IMR-90 (cell line): ENCODE measurements at regions not wholly inside any gene's neighbourhood (a gene's known extent, or its start where the extent isn't known, plus 50 kb on each side); places are given as distances from the start of the nearest gene placed in this dataset.

Source experiments
- ATAC-seq: fragments of 200-7000 bp; cut with Tn5 transposase; 2 replicates; pipeline ENCODE4 v1.9.1; 2020; ENCODE audit warnings: low read depth, mild to moderate bottlenecking, moderate library complexity
- BruUV-seq: library from RNA; stranded (reverse); fragments of 400-500 nt; replicated peaks from 2 replicates; lab custom pipeline; 2021; lab: Mats Ljungman, UMichigan
- CTCF ChIA-PET: fragments of 300-600 bp; formaldehyde crosslinking; extraction: SDS; loops from one replicate; lab custom pipeline; 2021; ENCODE audit warnings: antibody characterized with exemption; lab: Yijun Ruan, JAX
- POLR2A ChIA-PET: fragments of 300-600 bp; sonication (Branson Sonifier 250); formaldehyde crosslinking; loops from one replicate; lab custom pipeline; 2022; ENCODE audit warnings: antibody characterized with exemption; ENCODE audit not compliant: unreplicated experiment; lab: Charles Lee
- DNase-seq: peaks from one replicate; pipeline ENCODE4 v3.0.0; 2013
- H2AFZ ChIP-seq: replicated peaks from 2 replicates; pipeline ENCODE3; 2013; ENCODE audit warnings: low read length, mild to moderate bottlenecking; ENCODE audit not compliant: poor library complexity
- H2AK5ac ChIP-seq: 2 replicates; pipeline ENCODE4 v1.6.1; 2013; ENCODE audit warnings: low read depth, low read length, inconsistent platforms
- H2AK9ac ChIP-seq: replicated peaks from 2 replicates; pipeline ENCODE3; 2013; ENCODE audit warnings: mild to moderate bottlenecking, low read depth, low read length, moderate library complexity; ENCODE audit not compliant: poor library complexity
- H2BK120ac ChIP-seq: 2 replicates; pipeline ENCODE4 v1.6.1; 2013; ENCODE audit warnings: low read depth, low read length, inconsistent platforms
- H2BK15ac ChIP-seq: 3 replicates; pipeline ENCODE4 v1.6.1; 2013; ENCODE audit warnings: low read depth, low read length, inconsistent platforms
- H2BK20ac ChIP-seq: 2 replicates; pipeline ENCODE4 v1.6.1; 2013; ENCODE audit warnings: low read depth, mild to moderate bottlenecking, inconsistent platforms, low read length, moderate library complexity
- H2BK5ac ChIP-seq: 2 replicates; pipeline ENCODE4 v1.6.1; 2013; ENCODE audit warnings: mild to moderate bottlenecking, low read depth, low read length, inconsistent platforms; ENCODE audit not compliant: poor library complexity, severe bottlenecking
- H3K14ac ChIP-seq: replicated peaks from 2 replicates; pipeline ENCODE4 v1.6.1; 2013; ENCODE audit warnings: low read depth, low read length, inconsistent platforms
- H3K18ac ChIP-seq: 2 replicates; pipeline ENCODE4 v1.6.1; 2013; ENCODE audit warnings: low read depth, low read length, control low read depth
- H3K23ac ChIP-seq: 2 replicates; pipeline ENCODE4 v1.6.1; 2013; ENCODE audit warnings: low read depth, low read length, inconsistent platforms
- H3K27ac ChIP-seq: 2 replicates; pipeline ENCODE4 v1.5.1; 2013; ENCODE audit warnings: mild to moderate bottlenecking, control low read depth, low read length; ENCODE audit not compliant: insufficient read depth
- H3K27me3 ChIP-seq: 2 replicates; pipeline ENCODE4 v1.6.1; 2013; ENCODE audit warnings: low read length; ENCODE audit not compliant: control insufficient read depth, insufficient read depth
- H3K36me3 ChIP-seq: 2 replicates; pipeline ENCODE4 v1.6.1; 2013; ENCODE audit warnings: low read length, mixed read lengths; ENCODE audit not compliant: control insufficient read depth, insufficient read depth
- H3K4ac ChIP-seq: 2 replicates; pipeline ENCODE4 v1.6.1; 2013; ENCODE audit warnings: low read depth, low read length, inconsistent platforms
- H3K4me1 ChIP-seq: 2 replicates; pipeline ENCODE4 v1.6.1; 2013; ENCODE audit warnings: low read length, mixed read lengths; ENCODE audit not compliant: control insufficient read depth, insufficient read depth
- H3K4me2 ChIP-seq: 2 replicates; pipeline ENCODE4 v1.6.1; 2013; ENCODE audit warnings: low read depth, mild to moderate bottlenecking, control low read depth, low read length, moderate library complexity
- H3K4me3 ChIP-seq: 2 replicates; pipeline ENCODE4 v1.5.1; 2013; ENCODE audit warnings: low read depth, mild to moderate bottlenecking, control low read depth, low read length, moderate library complexity; ENCODE audit not compliant: insufficient read depth
- H3K56ac ChIP-seq: 2 replicates; pipeline ENCODE4 v1.6.1; 2013; ENCODE audit warnings: low read length, inconsistent platforms; ENCODE audit not compliant: insufficient read depth; ENCODE audit errors: extremely low read depth
- H3K79me1 ChIP-seq, 2 experiments: 2 replicates each; pipeline ENCODE4 v1.6.1; 2013; ENCODE audit warnings: low read length in 2 of 2, inconsistent platforms in 1 of 2, low read depth in 1 of 2
- H3K9ac ChIP-seq: 2 replicates; pipeline ENCODE4 v1.6.1; 2013; ENCODE audit warnings: low read depth, low read length, control low read depth
- H3K9me1 ChIP-seq: 2 replicates; pipeline ENCODE4 v1.6.1; 2013; ENCODE audit warnings: low read length, inconsistent platforms; ENCODE audit not compliant: insufficient read depth
- H3K9me3 ChIP-seq: 2 replicates; pipeline ENCODE4 v1.6.1; 2013; ENCODE audit warnings: low read length; ENCODE audit not compliant: control insufficient read depth, insufficient read depth
- H4K20me1 ChIP-seq: 2 replicates; pipeline ENCODE4 v1.6.1; 2013; ENCODE audit warnings: low read length, inconsistent platforms; ENCODE audit not compliant: insufficient read depth
- H4K5ac ChIP-seq: 2 replicates; pipeline ENCODE4 v1.6.1; 2013; ENCODE audit warnings: mild to moderate bottlenecking, low read depth, low read length, control low read depth
- H4K8ac ChIP-seq, 2 experiments: 2 replicates each; pipeline ENCODE4 v1.6.1; 2013; ENCODE audit warnings: low read depth in 2 of 2, low read length in 2 of 2, control low read depth in 1 of 2, inconsistent platforms in 1 of 2
- H4K91ac ChIP-seq: 2 replicates; pipeline ENCODE4 v1.6.1; 2013; ENCODE audit warnings: low read depth, low read length, inconsistent platforms; ENCODE audit not compliant: insufficient read depth
- BHLHE40 ChIP-seq: fragments of 150-350 bp; IDR thresholded peaks from 2 replicates; pipeline ENCODE4 v1.6.1; 2016; ENCODE audit warnings: mild to moderate bottlenecking, low read depth, low read length
- CEBPB ChIP-seq: IDR thresholded peaks from 2 replicates; pipeline ENCODE4 v1.6.1; 2012; ENCODE audit warnings: low read depth, low read length, improper control_type of control experiment
- CHD1 ChIP-seq: IDR thresholded peaks from 2 replicates; pipeline ENCODE4 v1.6.1; 2012; ENCODE audit warnings: low read depth, low read length, improper control_type of control experiment
- ELK1 ChIP-seq: fragments of 150-350 bp; IDR thresholded peaks from 2 replicates; pipeline ENCODE4 v1.6.1; 2016; ENCODE audit warnings: low read depth, mild to moderate bottlenecking, low read length, moderate library complexity, borderline replicate concordance
- FOS ChIP-seq: fragments of 150-350 bp; IDR thresholded peaks from 2 replicates; pipeline ENCODE4 v1.6.1; 2016; ENCODE audit warnings: low read depth, low read length
- MAFK ChIP-seq: IDR thresholded peaks from 2 replicates; pipeline ENCODE4 v1.6.1; 2012; ENCODE audit warnings: low read depth, low read length, improper control_type of control experiment
- MAZ ChIP-seq: IDR thresholded peaks from 2 replicates; pipeline ENCODE4 v1.6.1; 2012; ENCODE audit warnings: low read depth, mild to moderate bottlenecking, low read length, improper control_type of control experiment, moderate library complexity, borderline replicate concordance
- MXI1 ChIP-seq: IDR thresholded peaks from 2 replicates; pipeline ENCODE4 v1.6.1; 2012; ENCODE audit warnings: low read depth, mild to moderate bottlenecking, low read length, moderate library complexity, borderline replicate concordance
- POLR2A ChIP-seq: IDR thresholded peaks from 2 replicates; pipeline ENCODE4 v1.6.1; 2012; ENCODE audit warnings: mild to moderate bottlenecking, low read depth, low read length
- RCOR1 ChIP-seq: IDR thresholded peaks from 2 replicates; pipeline ENCODE4 v1.6.1; 2012; ENCODE audit warnings: mild to moderate bottlenecking, low read length, improper control_type of control experiment; ENCODE audit not compliant: insufficient replicate concordance
- RFX5 ChIP-seq: IDR thresholded peaks from 2 replicates; pipeline ENCODE4 v1.8.0; 2012; ENCODE audit warnings: low read depth, mild to moderate bottlenecking, low read length, moderate library complexity
- WGBS, 2 experiments: methylation state at CpG; one replicate each; pipeline versions ENCODE4 v1.1.5 to v1.1.7; 2013; ENCODE audit warnings: missing lambda C conversion rate in 2 of 2; ENCODE audit not compliant: insufficient read length in 1 of 2; ENCODE audit errors: extremely low coverage in 2 of 2; 5-methylcytosine and 5-hydroxymethylcytosine counted together
- dilution Hi-C: fragments of 300-500 bp; cut with HindIII; formaldehyde crosslinking; loops from one replicate; pipeline ENCODE4 v1.14.3; 2018; ENCODE audit warnings: low sequenced_read_pairs; ENCODE audit not compliant: unreplicated experiment
- in situ Hi-C: fragments of 300-500 bp; cut with MboI; formaldehyde crosslinking; loops from 3 replicates; pipeline ENCODE4 v1.14.3; 2019; ENCODE audit warnings: low sequenced_read_pairs, inconsistent platforms, mixed read lengths
- intact Hi-C: fragments of 100-400 bp; cut with micrococcal nuclease; formaldehyde crosslinking; loops from 2 replicates; pipeline ENCODE4 v1.10.0; 2022
- TF ChIP-seq, protein P1 (sequence below): conservative IDR thresholded peaks from 2 replicates; pipeline ENCODE4 v1.5.1; 2012; ENCODE audit warnings: mild to moderate bottlenecking, low read depth, low read length, improper control_type of control experiment
- TF ChIP-seq, protein P2 (sequence below): fragments of 150-350 bp; IDR thresholded peaks from 2 replicates; pipeline ENCODE4 v1.6.1; 2017; ENCODE audit warnings: mild to moderate bottlenecking, antibody characterized with exemption, low read length, low read depth

DNA sequence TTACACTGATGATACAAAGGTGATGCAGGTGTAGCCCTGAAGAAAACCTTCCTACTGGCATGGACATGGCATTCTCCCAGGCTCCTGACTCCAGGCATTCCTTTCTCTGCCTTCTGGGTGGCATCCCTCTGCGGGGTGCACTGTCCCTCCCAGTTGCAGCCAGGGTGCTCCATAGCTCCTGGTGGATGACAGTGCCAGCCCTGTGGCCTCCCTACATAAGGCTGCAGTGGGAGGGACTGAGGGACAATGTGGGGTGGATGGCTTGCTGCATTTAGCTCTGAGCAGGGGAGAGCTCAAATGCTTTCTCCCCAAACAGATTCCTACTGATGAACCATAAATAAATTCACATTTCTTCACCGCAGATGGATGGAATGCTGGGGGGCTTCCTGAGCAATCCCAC lies 97.0 kb upstream of the GJB5 start:
- H3K9ac ChIP-seq: no peak overlapping the region
- dilution Hi-C loops (no loop called here), in situ Hi-C loops (no loop called here), intact Hi-C loops (no loop called here)
- POLR2A ChIA-PET: no interaction called here
- no TSS peak for BruUV-seq
- no peak overlapping the region for H3K23ac ChIP-seq
- no peaks in the 10 kb centered on the region for H3K9me1 ChIP-seq
- H3K14ac ChIP-seq: no peak overlapping the region
- no peak overlapping the region for H4K8ac ChIP-seq
- DNase-seq (no peak), ATAC-seq (no peak)
- H3K9me3 ChIP-seq: peaks cover 5% of the 10 kb centered on the region; the same call in 1 of the 2 replicates
- H3K4ac ChIP-seq: no peak overlapping the region
- no peak overlapping the region for H2BK5ac ChIP-seq
- H4K5ac ChIP-seq: no peak overlapping the region
- no peaks in the 10 kb centered on the region for H4K20me1 ChIP-seq
- H3K56ac ChIP-seq: no peak overlapping the region
- no peaks in the 10 kb centered on the region for H3K36me3 ChIP-seq
- no peak overlapping the region for H3K4me3 ChIP-seq
- TF ChIP-seq FOS (no peak), RFX5 (no peak), CEBPB (no peak), MXI1 (no peak), MAFK (no peak), CHD1 (no peak), ELK1 (no peak), BHLHE40 (no peak), POLR2A (no peak), MAZ (no peak), RCOR1 (no peak)
- TF ChIP-seq, protein P1, sequence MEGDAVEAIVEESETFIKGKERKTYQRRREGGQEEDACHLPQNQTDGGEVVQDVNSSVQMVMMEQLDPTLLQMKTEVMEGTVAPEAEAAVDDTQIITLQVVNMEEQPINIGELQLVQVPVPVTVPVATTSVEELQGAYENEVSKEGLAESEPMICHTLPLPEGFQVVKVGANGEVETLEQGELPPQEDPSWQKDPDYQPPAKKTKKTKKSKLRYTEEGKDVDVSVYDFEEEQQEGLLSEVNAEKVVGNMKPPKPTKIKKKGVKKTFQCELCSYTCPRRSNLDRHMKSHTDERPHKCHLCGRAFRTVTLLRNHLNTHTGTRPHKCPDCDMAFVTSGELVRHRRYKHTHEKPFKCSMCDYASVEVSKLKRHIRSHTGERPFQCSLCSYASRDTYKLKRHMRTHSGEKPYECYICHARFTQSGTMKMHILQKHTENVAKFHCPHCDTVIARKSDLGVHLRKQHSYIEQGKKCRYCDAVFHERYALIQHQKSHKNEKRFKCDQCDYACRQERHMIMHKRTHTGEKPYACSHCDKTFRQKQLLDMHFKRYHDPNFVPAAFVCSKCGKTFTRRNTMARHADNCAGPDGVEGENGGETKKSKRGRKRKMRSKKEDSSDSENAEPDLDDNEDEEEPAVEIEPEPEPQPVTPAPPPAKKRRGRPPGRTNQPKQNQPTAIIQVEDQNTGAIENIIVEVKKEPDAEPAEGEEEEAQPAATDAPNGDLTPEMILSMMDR: no peak
- TF ChIP-seq, protein P2, sequence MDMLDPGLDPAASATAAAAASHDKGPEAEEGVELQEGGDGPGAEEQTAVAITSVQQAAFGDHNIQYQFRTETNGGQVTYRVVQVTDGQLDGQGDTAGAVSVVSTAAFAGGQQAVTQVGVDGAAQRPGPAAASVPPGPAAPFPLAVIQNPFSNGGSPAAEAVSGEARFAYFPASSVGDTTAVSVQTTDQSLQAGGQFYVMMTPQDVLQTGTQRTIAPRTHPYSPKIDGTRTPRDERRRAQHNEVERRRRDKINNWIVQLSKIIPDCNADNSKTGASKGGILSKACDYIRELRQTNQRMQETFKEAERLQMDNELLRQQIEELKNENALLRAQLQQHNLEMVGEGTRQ: no peak
- H2BK20ac ChIP-seq: no peak overlapping the region
- no peak overlapping the region for H3K27ac ChIP-seq
- no peak overlapping the region for H3K4me2 ChIP-seq
- no peak overlapping the region for H2BK15ac ChIP-seq
- no peaks in the 10 kb centered on the region for H3K79me1 ChIP-seq
- H2AK5ac ChIP-seq: no peak overlapping the region
- no peak overlapping the region for H2AFZ ChIP-seq
- WGBS, 2 experiments: no CpG with 5 or more reads among the region's 2 CpGs
- CTCF ChIA-PET: no interaction called here
- H2AK9ac ChIP-seq: no peak overlapping the region
- no peak overlapping the region for H2BK120ac ChIP-seq
- H3K27me3 ChIP-seq: no peaks in the 10 kb centered on the region
- H3K4me1 ChIP-seq: no peaks in the 10 kb centered on the region
- no peak overlapping the region for H4K91ac ChIP-seq
- H3K18ac ChIP-seq: no peak overlapping the region
